Gastroesophageal sphincter (tissue), 4 donors: ENCODE measurements at regions not wholly inside any gene's neighbourhood (a gene's known extent, or its start where the extent isn't known, plus 50 kb on each side); places are given as distances from the start of the nearest gene placed in this dataset.

Experiments used
- ATAC-seq: fragments of 150-250 bp; one replicate; pipeline ENCODE4 v1.9.1; 2016; ENCODE audit warnings: mild to moderate bottlenecking, moderate library complexity
- H3K27ac ChIP-seq, 4 donors: fragments of 200-600 bp; sonication (generic) in 3 of 4; 1 replicate in 3 of 4; 2 replicates in 1 of 4; pipeline ENCODE4 v1.5.1; 2016 to 2019
- H3K27me3 ChIP-seq: fragments of 200-600 bp; sonication (generic); one replicate; pipeline ENCODE4 v1.5.1; 2019
- H3K36me3 ChIP-seq, 2 donors: fragments of 200-600 bp; sonication (generic); one replicate each; pipeline ENCODE4 v1.5.1; 2019; ENCODE audit warnings: control low read depth in 1 of 2
- H3K4me1 ChIP-seq, 3 donors: fragments of 200-600 bp; sonication (generic); 1 replicate in 2 of 3; 2 replicates in 1 of 3; pipeline ENCODE4 v1.5.1; 2016 to 2019; ENCODE audit warnings: control low read depth in 2 of 3
- H3K4me3 ChIP-seq, 2 donors: fragments of 200-600 bp; sonication (generic); one replicate each; pipeline ENCODE4 v1.5.1; 2019; ENCODE audit warnings: mild to moderate bottlenecking in 1 of 2, moderate library complexity in 1 of 2
- H3K9me3 ChIP-seq, 3 donors: fragments of 200-600 bp; sonication (generic); one replicate each; pipeline ENCODE4 v1.5.1; 2017 to 2019; ENCODE audit warnings: control low read depth in 2 of 3
- CTCF ChIP-seq, 4 experiments: fragments of 200-600 bp in 2 of 4; fragments of 450-650 bp in 2 of 4; sonication (generic) in 1 of 4; IDR thresholded peaks; one replicate each; pipeline ENCODE4 v1.5.1; 2017 to 2019; ENCODE audit warnings: antibody characterized with exemption in 4 of 4, mild to moderate bottlenecking in 2 of 4, moderate library complexity in 2 of 4
- EP300 ChIP-seq: sonication (generic); formaldehyde crosslinking; IDR thresholded peaks from one replicate; pipeline ENCODE4 v1.6.1; 2017; ENCODE audit warnings: antibody characterized with exemption, mild to moderate bottlenecking
- POLR2A ChIP-seq, 2 donors: fragments of 450-650 bp; IDR thresholded peaks; one replicate each; pipeline ENCODE4 v1.6.1; 2017; ENCODE audit warnings: antibody characterized with exemption in 2 of 2, mild to moderate bottlenecking in 2 of 2, moderate library complexity in 1 of 2
- POLR2AphosphoS5 ChIP-seq: sonication (generic); formaldehyde crosslinking; IDR thresholded peaks from one replicate; pipeline ENCODE4 v1.6.1; 2017; ENCODE audit warnings: antibody characterized with exemption
- WGBS, 2 donors: methylation state at CpG; one replicate each; pipeline ENCODE4 v1.1.5; 2018; ENCODE audit warnings: low coverage in 1 of 2; 5-methylcytosine and 5-hydroxymethylcytosine counted together

GRCh38 chrY:8466813-8467212 lies 870.5 kb upstream of the TSPY4 start:
- no peak overlapping the region for H3K4me3 ChIP-seq
- no peaks in the 10 kb centered on the region for H3K36me3 ChIP-seq
- no peak overlapping the region for H3K27ac ChIP-seq
- ATAC-seq: no peak
- TF ChIP-seq EP300 (no peak), CTCF (IDR thresholded peaks at IDR 0.05) (no peak), POLR2A (IDR thresholded peaks at IDR 0.05) (no peak), POLR2AphosphoS5 (no peak)
- no peaks in the 10 kb centered on the region for H3K27me3 ChIP-seq
- no peaks in the 10 kb centered on the region for H3K9me3 ChIP-seq
- H3K4me1 ChIP-seq: no peaks in the 10 kb centered on the region

- Histone ChIP-seq H3K36me3 (no peaks in the 10 kb centered on the region), H3K4me1 (no peaks in the 10 kb centered on the region), H3K27ac (no peak overlapping the region), H3K9me3 (no peaks in the 10 kb centered on the region), H3K4me3 (no peak overlapping the region), H3K27me3 (no peaks in the 10 kb centered on the region)
- ATAC-seq: no peak
- no CpG with 5 or more reads among the region's 2 CpGs for WGBS, 2 donors
- TF ChIP-seq POLR2A (IDR thresholded peaks at IDR 0.05): no peak
These were observed 867.0 kb upstream of the TSPY4 start for GRCh38 chrY:8470249-8470648.

DNA sequence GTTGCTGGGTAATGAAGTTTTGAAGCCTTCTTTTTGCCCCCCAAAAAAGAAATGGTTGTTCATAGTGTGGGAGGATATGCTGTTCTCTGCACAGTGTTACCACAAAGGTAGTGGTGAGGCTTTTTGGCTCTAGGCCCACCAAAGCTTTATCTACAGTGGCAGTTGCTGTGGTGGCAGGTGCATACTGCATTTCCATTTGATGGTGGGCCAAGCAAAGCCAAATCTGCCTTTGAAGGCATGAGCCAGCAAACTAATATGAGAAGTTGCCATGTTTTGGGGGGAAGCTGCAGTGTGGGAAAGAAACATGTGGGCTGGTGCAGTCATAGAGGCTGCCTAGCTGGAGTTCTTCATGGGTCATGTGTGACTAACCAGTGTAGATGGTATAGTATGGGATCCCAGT lies 858.1 kb upstream of the TSPY4 start:
- Histone ChIP-seq H3K9me3 (no peaks in the 10 kb centered on the region), H3K36me3 (no peaks in the 10 kb centered on the region), H3K27me3 (no peaks in the 10 kb centered on the region), H3K4me3 (no peak overlapping the region), H3K27ac (no peak overlapping the region), H3K4me1 (no peaks in the 10 kb centered on the region)
- ATAC-seq: no peak
- TF ChIP-seq EP300: no peak
- TF ChIP-seq POLR2AphosphoS5: no peak
- no peak for TF ChIP-seq POLR2A (IDR thresholded peaks at IDR 0.05)
- TF ChIP-seq CTCF (IDR thresholded peaks at IDR 0.05): no peak

DNA sequence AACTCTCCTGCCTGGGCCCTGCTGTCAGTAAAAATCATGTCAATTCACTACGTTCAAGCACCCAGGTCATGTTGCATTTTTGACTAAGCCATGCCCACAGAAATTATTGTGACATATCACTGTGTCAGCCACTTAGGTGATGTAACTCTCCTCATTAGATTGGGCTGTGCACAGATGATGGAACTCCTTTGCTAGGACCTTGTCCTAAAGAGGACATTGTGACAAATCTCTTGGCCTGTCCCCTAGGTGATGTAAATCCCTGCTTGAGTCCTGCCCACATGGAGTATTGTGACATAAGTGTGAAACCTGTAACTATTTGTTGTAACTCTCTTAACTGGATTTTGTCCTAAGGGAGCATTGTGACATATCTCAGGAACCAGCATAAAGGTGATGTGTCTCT lies 848.3 kb upstream of the TSPY4 start:
- WGBS, 2 donors: 38% methylated on average over 1 of the region's 1 CpG; no CpG with 5 or more reads in 1 of the 2 donors
- H3K27me3 ChIP-seq: no peaks in the 10 kb centered on the region
- no peaks in the 10 kb centered on the region for H3K36me3 ChIP-seq
- no peaks in the 10 kb centered on the region for H3K9me3 ChIP-seq
- TF ChIP-seq POLR2A (IDR thresholded peaks at IDR 0.05) (no peak), POLR2AphosphoS5 (no peak), EP300 (no peak), CTCF (IDR thresholded peaks at IDR 0.05) (no peak)
- no peak for ATAC-seq
- no peak overlapping the region for H3K27ac ChIP-seq
- no peak overlapping the region for H3K4me3 ChIP-seq
- no peaks in the 10 kb centered on the region for H3K4me1 ChIP-seq

DNA sequence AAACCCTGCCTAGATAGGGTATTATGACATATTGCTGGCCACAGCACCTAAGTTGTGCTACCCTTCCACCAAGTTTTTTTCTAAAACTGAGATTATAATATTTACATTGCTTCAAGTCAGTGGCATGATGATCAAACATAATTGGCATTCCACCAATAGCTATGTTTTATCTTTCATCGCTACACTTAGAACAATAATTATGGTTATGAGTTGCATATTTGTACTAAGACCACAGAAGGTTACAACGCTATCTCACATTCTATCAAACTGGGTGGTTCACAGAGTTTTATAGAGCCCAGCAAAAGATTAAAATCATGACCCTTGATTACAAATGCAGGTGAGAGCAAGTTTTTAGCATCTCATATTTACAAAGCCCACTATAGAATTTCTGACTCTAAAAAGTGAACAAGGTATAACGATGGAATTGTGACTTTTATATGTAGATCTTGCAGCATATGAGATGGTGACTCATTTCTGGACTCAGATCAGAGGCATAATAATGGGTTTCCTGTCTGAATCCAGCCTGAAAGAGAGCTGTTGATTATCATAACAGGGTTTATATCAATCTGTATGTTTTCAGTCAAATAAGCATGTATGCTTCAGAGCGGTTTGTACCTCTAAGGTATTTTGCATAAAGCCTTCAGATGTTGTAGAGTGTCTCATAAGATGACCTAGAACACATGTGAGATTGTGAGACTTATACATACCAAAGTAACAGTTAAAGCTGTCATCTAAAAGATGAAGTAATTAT lies 847.2 kb upstream of the TSPY4 start:
- TF ChIP-seq CTCF (IDR thresholded peaks at IDR 0.05): no peak
- TF ChIP-seq POLR2AphosphoS5: no peak
- no peak for TF ChIP-seq EP300
- TF ChIP-seq POLR2A (IDR thresholded peaks at IDR 0.05): no peak
- Histone ChIP-seq H3K27me3 (no peaks in the 10 kb centered on the region), H3K36me3 (no peaks in the 10 kb centered on the region), H3K4me3 (no peak overlapping the region), H3K27ac (no peak overlapping the region), H3K9me3 (no peaks in the 10 kb centered on the region), H3K4me1 (no peaks in the 10 kb centered on the region)
- 71% methylated on average over 4 of the region's 4 CpGs; no CpG with 5 or more reads in 1 of the 2 donors for WGBS, 2 donors
- ATAC-seq: no peak
